Hematopoietic multipotent progenitor cell treated with erythropoietin and hydrocortisone succinate and interleukin-3 and kit ligand, for 6 days (in vitro differentiated cells): ENCODE measurements at regions not wholly inside any gene's neighbourhood (a gene's known extent, or its start where the extent isn't known, plus 50 kb on each side); places are given as distances from the start of the nearest gene placed in this dataset.
A peak's percentile ranks its signal among the peaks of the same experiment; 100 is the strongest.
"Not testable (repeated sequence)": the region's sequence is repeated elsewhere in the genome, so short reads cannot be mapped to it uniquely, and the experiment has no call there.

Experiments used
- DNase-seq: peaks from one replicate; pipeline ENCODE4 v3.0.0-alpha.2; 2015

DNA sequence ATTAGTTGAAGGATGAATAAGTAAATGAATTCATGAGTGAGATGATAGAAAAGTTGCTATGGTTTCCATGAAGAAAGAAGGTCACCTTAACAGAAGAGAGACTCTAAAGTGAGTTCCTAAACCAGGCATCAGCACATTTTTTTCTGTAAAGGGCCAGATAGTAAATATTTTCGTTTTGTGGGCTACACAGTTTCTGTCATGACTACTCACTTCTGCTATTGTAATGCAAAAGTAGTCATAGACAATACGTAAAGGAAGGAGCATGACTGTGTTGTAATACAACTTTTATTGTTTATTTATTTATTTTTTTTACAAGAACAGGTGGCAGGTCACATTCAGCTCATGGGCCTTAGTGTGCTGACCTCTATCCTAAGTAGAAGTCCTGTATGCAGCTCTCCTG, 426.1 kb upstream of the DYNLRB2 start:
- no peak for DNase-seq

- no peak for DNase-seq
Measured at GRCh38 chr16:80113873-80114574, 426.8 kb upstream of the DYNLRB2 start.

GRCh38 chr16:80109581-80109980, 431.2 kb upstream of the DYNLRB2 start:
- no peak for DNase-seq

- no peak for DNase-seq
Measured at GRCh38 chr16:80107900-80108299, 432.9 kb upstream of the DYNLRB2 start.

DNA sequence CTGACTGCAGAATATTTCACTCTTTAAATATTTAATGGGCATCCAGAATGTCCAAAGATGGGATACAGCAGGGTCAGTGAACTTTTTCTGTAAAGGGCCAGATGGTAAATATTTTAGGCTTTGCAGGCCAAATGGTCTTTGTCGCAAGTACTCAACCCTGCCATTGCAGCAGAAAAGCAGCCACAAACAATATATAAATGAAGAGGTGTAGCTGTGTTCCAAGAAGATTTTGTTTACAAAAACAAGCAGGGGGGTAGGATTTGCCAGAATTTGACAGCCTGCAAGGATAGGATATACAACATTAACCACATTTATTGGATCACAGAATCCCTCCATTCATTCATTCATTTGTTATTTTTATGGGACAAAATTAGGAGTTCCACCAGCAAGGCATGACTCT, 435.0 kb upstream of the DYNLRB2 start:
- DNase-seq = no peak

- no peak for DNase-seq
Measured at GRCh38 chr16:80105160-80105559, 435.6 kb upstream of the DYNLRB2 start.

GRCh38 chr16:80104401-80104800, 436.4 kb upstream of the DYNLRB2 start:
- DNase-seq = no peak

- no peak for DNase-seq
Measured at GRCh38 chr16:80103463-80103862, 437.3 kb upstream of the DYNLRB2 start.

- DNase-seq = no peak
Measured at GRCh38 chr16:80100846-80101451, 439.8 kb upstream of the DYNLRB2 start.

GRCh38 chr16:80100186-80100585, 440.6 kb upstream of the DYNLRB2 start:
- DNase-seq = no peak

- DNase-seq = no peak
Measured at GRCh38 chr16:80097098-80097497, 443.7 kb upstream of the DYNLRB2 start.

- DNase-seq = no peak
Measured at GRCh38 chr16:80092681-80093080, 448.1 kb upstream of the DYNLRB2 start.

DNA sequence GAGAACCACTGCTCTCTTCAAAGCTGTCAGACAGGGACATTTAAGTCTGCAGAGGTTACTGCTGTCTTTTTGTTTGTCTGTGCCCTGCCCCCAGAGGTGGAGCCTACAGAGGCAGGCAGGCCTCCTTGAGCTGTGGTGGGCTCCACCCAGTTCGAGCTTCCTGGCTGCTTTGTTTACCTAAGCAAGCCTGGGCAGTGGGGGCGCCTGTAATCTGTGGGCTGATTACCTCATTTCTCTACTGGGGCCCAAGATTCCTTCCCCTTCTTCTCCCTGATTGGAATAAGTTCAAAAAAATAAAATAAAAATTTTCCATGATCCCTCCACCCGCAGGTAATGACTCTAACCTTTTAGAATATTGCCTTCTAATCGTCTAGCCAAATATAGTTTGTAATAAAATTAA, 449.3 kb upstream of the DYNLRB2 start:
- DNase-seq = not testable (repeated sequence)

DNA sequence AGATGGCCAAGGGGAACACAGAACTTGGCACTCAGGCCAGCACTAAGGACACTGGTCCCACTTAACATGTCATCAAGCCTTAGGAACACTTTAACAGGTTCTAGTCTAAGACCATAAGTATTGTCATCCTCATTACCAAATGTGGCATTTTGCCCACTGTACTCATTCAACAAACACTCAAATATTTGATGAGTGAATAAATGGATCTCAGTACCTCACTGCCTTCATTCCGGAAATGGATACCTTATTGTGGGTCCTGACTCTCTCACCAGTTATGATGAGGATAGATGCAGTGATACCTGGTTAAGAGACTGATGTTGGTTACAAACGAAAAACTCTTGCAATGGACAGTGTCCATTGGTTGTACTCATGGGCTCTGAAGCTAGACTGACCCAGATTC, 455.2 kb upstream of the DYNLRB2 start:
- DNase-seq = no peak

GRCh38 chr16:80084614-80085013, 456.2 kb upstream of the DYNLRB2 start:
- DNase-seq = peak; percentile 60

DNA sequence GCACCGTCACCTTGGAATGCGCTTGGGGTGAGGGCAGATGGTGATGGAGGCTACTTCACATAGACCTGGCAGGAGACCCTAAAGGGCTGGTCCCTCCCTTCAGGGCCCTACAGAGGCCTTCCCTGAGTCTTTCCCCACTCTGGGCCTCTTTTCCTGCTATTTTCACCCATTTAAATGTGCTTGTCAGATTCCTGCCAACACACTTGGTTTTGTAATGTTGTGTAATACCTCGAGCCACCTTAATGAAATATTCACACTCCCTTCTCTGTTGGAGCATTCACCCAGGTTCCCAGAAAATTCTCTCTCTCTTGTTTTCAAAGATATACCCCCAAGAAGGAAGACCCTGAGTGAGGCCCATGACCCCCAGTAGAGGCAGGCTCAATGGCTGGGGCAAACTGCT, 456.6 kb upstream of the DYNLRB2 start:
- no peak for DNase-seq

- no peak for DNase-seq
Measured at GRCh38 chr16:80082906-80083305, 457.9 kb upstream of the DYNLRB2 start.

GRCh38 chr16:80081846-80082245, 458.9 kb upstream of the DYNLRB2 start:
- DNase-seq = no peak

DNA sequence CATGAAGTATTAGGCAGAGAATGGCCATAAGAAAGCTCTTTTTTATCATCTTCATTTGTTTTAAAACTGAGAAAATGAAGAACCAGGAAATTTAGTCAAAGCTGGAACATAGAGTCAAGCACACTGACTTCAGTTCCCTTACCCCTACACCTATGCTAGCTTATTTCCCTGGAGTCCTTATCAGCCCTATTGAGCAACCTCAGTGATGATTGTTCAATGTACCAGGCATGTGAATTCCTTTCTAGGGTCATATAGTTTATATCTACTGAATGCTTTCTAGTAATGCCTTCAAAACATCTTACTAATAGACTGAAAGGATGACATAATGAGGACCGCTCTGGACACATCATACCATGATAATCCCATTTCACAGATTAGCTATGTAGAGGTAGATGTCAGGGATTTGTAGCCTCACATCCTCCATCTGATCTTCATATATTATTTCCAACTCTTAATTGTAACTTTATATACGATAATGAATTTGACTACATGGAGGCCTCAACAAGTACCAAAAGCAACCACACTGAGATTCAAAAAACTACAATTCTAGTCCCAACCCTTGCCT, 460.4 kb upstream of the DYNLRB2 start:
- DNase-seq = no peak

DNA sequence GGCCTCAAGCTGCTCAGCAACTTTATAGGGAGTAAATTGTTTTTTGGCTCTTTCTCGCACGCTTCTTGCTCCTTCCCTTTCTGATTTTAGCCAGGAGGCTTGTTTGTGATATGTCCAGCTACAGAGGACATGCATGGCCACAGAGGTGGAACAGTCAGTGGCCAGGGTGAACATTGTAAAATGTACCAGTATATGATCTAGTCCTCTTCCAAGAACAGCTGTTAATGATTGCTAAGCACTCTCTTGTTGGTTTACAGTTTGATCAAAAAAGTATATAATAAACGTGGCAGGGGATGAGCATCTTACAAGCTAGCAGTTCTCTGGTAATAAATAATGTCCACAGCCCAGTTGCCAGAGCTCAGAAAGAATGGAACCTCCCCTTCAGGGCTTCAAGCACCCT, 461.7 kb upstream of the DYNLRB2 start:
- no peak for DNase-seq

DNA sequence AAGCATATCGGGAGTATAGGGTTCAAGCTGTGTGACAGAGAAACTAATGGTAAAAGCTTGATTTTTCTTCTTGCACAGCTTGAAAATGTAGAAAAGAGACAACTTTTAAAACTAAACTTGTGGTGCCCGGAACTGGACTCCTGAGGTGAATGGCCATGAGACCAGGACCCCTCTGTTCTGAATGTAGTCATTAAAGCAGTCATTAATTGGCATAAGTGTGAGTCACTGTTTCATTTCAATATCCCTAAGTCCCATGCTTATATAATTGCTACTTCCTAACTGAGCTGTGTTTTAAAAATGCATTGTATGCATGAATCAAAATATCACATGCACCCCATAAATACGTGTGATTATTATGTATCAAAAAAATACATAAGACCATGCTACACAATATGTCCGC, 463.1 kb upstream of the DYNLRB2 start:
- no peak for DNase-seq

DNA sequence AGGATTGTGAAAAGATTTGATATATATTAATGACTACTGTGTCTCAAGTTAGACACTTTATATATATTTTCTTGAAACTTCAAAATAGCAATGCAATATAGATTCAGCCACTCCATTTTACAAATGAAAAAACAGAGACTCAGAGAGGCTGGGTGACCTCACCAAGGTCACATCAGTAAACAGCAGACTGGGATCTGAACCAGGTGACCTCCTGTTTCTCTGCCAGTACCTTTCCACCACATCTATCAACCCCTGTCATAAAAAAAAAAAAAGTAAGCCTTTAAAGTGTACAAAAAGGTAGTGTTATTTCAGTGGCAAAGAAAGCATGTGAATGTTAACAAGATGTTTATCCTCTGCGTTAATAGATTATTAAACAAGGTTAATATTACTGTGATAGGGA, 466.5 kb upstream of the DYNLRB2 start:
- no peak for DNase-seq

GRCh38 chr16:80071964-80072456, 468.8 kb upstream of the DYNLRB2 start:
- no peak for DNase-seq

GRCh38 chr16:80066805-80067580, 466.5 kb upstream of the MAF start:
- DNase-seq = no peak
